GM21723 (cell line): ENCODE measurements at regions not wholly inside any gene's neighbourhood (a gene's known extent, or its start where the extent isn't known, plus 50 kb on each side); places are given as distances from the start of the nearest gene placed in this dataset.

Source experiments
- ATAC-seq: cut with Tn5 transposase; IDR thresholded peaks from one replicate; pipeline ENCODE4 v1.9.1; 2021; ENCODE audit warnings: mild to moderate bottlenecking, moderate library complexity; ENCODE audit not compliant: unreplicated experiment

GRCh38 chr3:77837456-77838025 is 797.6 kb downstream of the ROBO2 start:
- no peak for ATAC-seq

- no peak for ATAC-seq
Observed at GRCh38 chr3:77859156-77859555, 819.3 kb downstream of the ROBO2 start.

- no peak for ATAC-seq
Observed at GRCh38 chr3:77868725-77869124, 828.8 kb downstream of the ROBO2 start.

- no peak for ATAC-seq
Observed at GRCh38 chr3:77869423-77869822, 829.5 kb downstream of the ROBO2 start.

GRCh38 chr3:77871436-77871835 is 831.5 kb downstream of the ROBO2 start:
- no peak for ATAC-seq

GRCh38 chr3:77873598-77873997 is 833.7 kb downstream of the ROBO2 start:
- no peak for ATAC-seq

- ATAC-seq = no peak
Observed at GRCh38 chr3:77885381-77885780, 845.5 kb downstream of the ROBO2 start.

GRCh38 chr3:77887611-77888010 is 847.7 kb downstream of the ROBO2 start:
- no peak for ATAC-seq

- ATAC-seq = no peak
Observed at GRCh38 chr3:77889616-77890015, 849.7 kb downstream of the ROBO2 start.

GRCh38 chr3:77898621-77899020 is 858.7 kb downstream of the ROBO2 start:
- ATAC-seq = no peak

GRCh38 chr3:77902675-77903074 is 862.8 kb downstream of the ROBO2 start:
- no peak for ATAC-seq

GRCh38 chr3:77906102-77906709 is 866.3 kb downstream of the ROBO2 start:
- no peak for ATAC-seq

- ATAC-seq = no peak
Observed at GRCh38 chr3:77913524-77914174, 873.8 kb downstream of the ROBO2 start.

GRCh38 chr3:77915336-77915735 is 875.4 kb downstream of the ROBO2 start:
- no peak for ATAC-seq

GRCh38 chr3:77917225-77917624 is 877.3 kb downstream of the ROBO2 start:
- ATAC-seq = no peak

- ATAC-seq = no peak
Observed at GRCh38 chr3:77919244-77919643, 879.3 kb downstream of the ROBO2 start.

GRCh38 chr3:77931255-77932009 is 891.5 kb downstream of the ROBO2 start:
- ATAC-seq = no peak

GRCh38 chr3:77932926-77933325 is 893.0 kb downstream of the ROBO2 start:
- no peak for ATAC-seq

- ATAC-seq = no peak
Observed at GRCh38 chr3:77933926-77934325, 894.0 kb downstream of the ROBO2 start.

GRCh38 chr3:77935418-77935817 is 895.5 kb downstream of the ROBO2 start:
- no peak for ATAC-seq

- no peak for ATAC-seq
Observed at GRCh38 chr3:77939726-77940125, 899.8 kb downstream of the ROBO2 start.

- ATAC-seq = no peak
Observed at GRCh38 chr3:77943598-77943997, 903.7 kb downstream of the ROBO2 start.
